ENCODE measurements at regions not wholly inside any gene's neighbourhood (a gene's known extent, or its start where the extent isn't known, plus 50 kb on each side); places are given as distances from the start of the nearest gene placed in this dataset.

DNA sequence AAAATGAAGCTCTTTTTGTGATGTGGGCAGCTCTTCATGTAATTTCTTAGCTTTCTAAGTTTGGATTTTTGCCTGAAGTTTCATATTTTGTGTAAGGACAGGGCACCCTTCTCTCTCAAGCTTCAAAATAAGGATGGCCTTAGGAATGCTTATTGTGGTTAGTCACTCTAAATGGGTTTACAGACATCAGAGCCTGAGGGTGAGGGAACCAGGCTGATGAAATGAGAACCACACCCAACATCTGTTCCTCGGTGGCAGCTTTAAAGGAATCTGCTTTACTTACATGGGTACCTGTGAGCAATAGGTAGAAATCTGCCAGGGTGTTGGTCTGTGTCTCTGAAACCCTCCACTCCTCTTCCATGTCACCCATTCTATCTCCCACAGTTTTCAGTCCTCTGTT lies 174.3 kb downstream of the EMX2 start:
- 50% methylated on average over 1 of the region's 1 CpG for WGBS (ENCODE audit: insufficient coverage)
- Histone ChIP-seq H3K27ac (ENCODE audit: low read length) (no peak overlapping the region), H3K36me3 (ENCODE audit: control insufficient read depth, insufficient read depth, low read length) (no peaks in the 10 kb centered on the region), H3K9me3 (ENCODE audit: control insufficient read depth, insufficient read depth, low read length) (peaks cover 4% of the 10 kb centered on the region), H3K4me1 (ENCODE audit: control insufficient read depth, insufficient read depth, low read length) (no peaks in the 10 kb centered on the region), H3K4me3 (ENCODE audit: low read length) (no peak overlapping the region), H3K27me3 (ENCODE audit: control insufficient read depth, insufficient read depth, low read length) (no peaks in the 10 kb centered on the region)
- ATAC-seq (no peak), DNase-seq (no peak)
- H3K9me3 Mint-ChIP-seq: peaks cover 0 to 2% of the 10 kb centered on the region in 2 donors
- TF ChIP-seq, protein P1, sequence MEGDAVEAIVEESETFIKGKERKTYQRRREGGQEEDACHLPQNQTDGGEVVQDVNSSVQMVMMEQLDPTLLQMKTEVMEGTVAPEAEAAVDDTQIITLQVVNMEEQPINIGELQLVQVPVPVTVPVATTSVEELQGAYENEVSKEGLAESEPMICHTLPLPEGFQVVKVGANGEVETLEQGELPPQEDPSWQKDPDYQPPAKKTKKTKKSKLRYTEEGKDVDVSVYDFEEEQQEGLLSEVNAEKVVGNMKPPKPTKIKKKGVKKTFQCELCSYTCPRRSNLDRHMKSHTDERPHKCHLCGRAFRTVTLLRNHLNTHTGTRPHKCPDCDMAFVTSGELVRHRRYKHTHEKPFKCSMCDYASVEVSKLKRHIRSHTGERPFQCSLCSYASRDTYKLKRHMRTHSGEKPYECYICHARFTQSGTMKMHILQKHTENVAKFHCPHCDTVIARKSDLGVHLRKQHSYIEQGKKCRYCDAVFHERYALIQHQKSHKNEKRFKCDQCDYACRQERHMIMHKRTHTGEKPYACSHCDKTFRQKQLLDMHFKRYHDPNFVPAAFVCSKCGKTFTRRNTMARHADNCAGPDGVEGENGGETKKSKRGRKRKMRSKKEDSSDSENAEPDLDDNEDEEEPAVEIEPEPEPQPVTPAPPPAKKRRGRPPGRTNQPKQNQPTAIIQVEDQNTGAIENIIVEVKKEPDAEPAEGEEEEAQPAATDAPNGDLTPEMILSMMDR (IDR thresholded peaks at IDR 0.05): no peak
- H3K4me1 Mint-ChIP-seq: no peaks in the 10 kb centered on the region
- intact Hi-C loops (cut with micrococcal nuclease): no loop called here
- no peak overlapping the region for H3K4me3 Mint-ChIP-seq
- H3K36me3 Mint-ChIP-seq: no peaks in the 10 kb centered on the region
- peaks cover 7% of the 10 kb centered on the region in 2 donors for H3K27me3 Mint-ChIP-seq (ENCODE audit: low read depth in 2 of 2)
- no peak overlapping the region for H3K27ac Mint-ChIP-seq

DNA sequence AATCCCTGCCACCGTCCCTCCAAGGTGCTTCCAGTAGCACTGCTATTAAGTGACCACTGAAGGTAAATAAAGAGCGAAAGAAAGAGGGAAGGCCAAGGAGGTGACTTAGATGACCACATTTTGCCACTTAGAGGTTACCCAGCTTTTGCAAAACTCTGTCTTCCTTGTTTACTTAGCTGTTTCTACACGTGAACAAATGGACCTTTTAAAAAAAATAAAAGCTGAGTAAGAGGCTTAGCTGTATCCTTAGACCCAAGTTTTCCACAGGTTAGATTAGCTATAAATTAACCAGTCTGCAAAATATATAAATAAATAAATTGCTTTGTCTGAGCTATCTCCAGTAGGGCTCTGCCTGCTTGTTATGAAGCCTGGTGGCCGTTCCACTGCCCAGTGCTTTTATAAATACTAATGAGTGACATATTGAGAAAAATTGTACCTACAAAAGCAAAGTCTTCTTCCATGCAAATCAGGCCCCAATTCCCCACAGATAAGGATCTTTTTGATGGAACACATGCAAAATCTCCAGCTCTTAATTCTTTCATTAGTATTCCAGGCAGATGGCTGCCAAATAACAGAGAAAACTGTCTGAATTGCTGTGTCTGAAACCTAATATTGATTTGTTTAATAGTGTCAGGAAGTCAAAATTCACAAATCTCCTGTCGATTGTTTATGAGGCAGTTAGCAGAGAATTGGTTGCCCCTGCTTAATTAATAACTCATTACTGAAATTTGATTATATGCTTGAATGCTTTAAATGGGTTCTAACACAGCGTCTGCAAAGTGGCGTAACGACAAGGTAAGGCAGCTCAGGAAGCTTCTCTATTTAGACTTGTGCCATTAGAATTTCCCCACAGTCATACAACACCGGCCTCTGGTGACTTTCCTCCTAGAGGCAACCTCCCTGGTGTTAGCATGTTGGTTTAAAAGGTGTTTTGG lies 176.7 kb downstream of the EMX2 start:
- H3K27ac Mint-ChIP-seq: no peak overlapping the region

DNA sequence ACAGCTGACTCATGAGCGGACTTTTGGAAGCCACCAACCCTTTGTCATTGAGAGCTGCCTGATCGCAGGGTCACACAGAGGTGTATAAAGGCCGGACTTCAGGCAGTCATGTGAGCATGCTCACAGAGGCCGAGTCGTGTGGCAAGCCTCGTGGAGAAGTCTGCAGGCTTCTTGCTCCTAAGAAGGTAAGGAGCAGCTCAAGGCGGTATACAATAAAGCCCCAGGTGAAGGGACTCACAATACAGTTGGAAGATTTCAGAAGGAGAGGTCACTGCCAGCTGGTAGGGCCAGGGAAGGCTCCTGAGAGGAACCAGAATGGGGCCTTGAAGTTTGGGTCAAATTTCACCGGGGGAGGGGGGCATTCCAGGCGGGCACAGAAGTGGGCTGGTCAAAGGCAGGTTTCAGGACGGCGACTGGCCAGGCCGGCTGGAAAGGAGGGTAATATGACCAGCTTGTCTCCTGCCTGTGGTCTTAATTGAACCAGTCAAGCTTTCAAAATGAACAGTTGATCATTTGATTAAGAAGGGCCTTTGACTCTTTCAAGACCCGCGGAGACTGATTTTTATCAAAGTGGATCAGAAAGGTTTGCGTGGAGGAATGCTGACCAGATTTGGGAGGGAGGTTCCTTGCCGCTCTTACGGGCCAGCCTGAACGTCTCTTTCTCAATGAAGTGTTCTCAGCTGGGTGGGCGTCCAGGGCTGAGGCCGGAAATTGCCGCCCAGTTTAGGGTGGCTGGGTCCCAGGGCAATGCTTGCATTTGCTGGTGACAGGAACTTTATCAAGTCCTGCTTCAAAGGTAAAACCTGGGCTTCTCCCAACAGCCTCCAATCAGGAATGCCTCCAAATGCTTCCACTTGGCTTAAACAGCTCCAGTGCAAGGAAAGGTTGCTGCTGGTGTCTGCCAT lies 178.6 kb downstream of the EMX2 start:
- H3K4me3 Mint-ChIP-seq: no peak overlapping the region
- 57% methylated on average over 21 of the region's 21 CpGs for WGBS (ENCODE audit: insufficient coverage)
- Histone ChIP-seq H3K4me1 (ENCODE audit: control insufficient read depth, insufficient read depth, low read length) (no peaks in the 10 kb centered on the region), H3K9me3 (ENCODE audit: control insufficient read depth, insufficient read depth, low read length) (peaks cover 4% of the 10 kb centered on the region), H3K27me3 (ENCODE audit: control insufficient read depth, insufficient read depth, low read length) (no peaks in the 10 kb centered on the region), H3K4me3 (ENCODE audit: low read length) (no peak overlapping the region), H3K36me3 (ENCODE audit: control insufficient read depth, insufficient read depth, low read length) (no peaks in the 10 kb centered on the region), H3K27ac (ENCODE audit: low read length) (no peak overlapping the region)
- no peak overlapping the region for H3K27ac Mint-ChIP-seq
- ATAC-seq (no peak), DNase-seq (no peak)
- no peaks in the 10 kb centered on the region for H3K36me3 Mint-ChIP-seq
- no peaks in the 10 kb centered on the region for H3K9me3 Mint-ChIP-seq
- intact Hi-C loops (cut with micrococcal nuclease): no loop called here
- TF ChIP-seq, protein P1 (IDR thresholded peaks at IDR 0.05): no peak
- H3K4me1 Mint-ChIP-seq: no peaks in the 10 kb centered on the region
- H3K27me3 Mint-ChIP-seq (ENCODE audit: low read depth in 2 of 2): peaks cover 0 to 4% of the 10 kb centered on the region in 2 donors

More for the DNA sequence above, 176.7 kb downstream of the EMX2 start:
- 59% methylated on average over 7 of the region's 9 CpGs for WGBS (ENCODE audit: insufficient coverage)
- DNase-seq (no peak), ATAC-seq (no peak)
- Histone ChIP-seq H3K9me3 (ENCODE audit: control insufficient read depth, insufficient read depth, low read length) (peaks cover 4% of the 10 kb centered on the region), H3K27me3 (ENCODE audit: control insufficient read depth, insufficient read depth, low read length) (no peaks in the 10 kb centered on the region), H3K4me1 (ENCODE audit: control insufficient read depth, insufficient read depth, low read length) (no peaks in the 10 kb centered on the region), H3K36me3 (ENCODE audit: control insufficient read depth, insufficient read depth, low read length) (no peaks in the 10 kb centered on the region), H3K27ac (ENCODE audit: low read length) (no peak overlapping the region), H3K4me3 (ENCODE audit: low read length) (no peak overlapping the region)
- peaks cover 0 to 2% of the 10 kb centered on the region in 2 donors for H3K9me3 Mint-ChIP-seq
- H3K27me3 Mint-ChIP-seq (ENCODE audit: low read depth in 2 of 2): peaks cover 0 to 4% of the 10 kb centered on the region in 2 donors
- H3K4me3 Mint-ChIP-seq: no peak overlapping the region
- TF ChIP-seq, protein P1 (IDR thresholded peaks at IDR 0.05): no peak
- no peaks in the 10 kb centered on the region for H3K4me1 Mint-ChIP-seq
- intact Hi-C loops (cut with micrococcal nuclease): no loop called here
- no peaks in the 10 kb centered on the region for H3K36me3 Mint-ChIP-seq

Measured in natural killer cell (primary cell).